NCI-H82 (cell line): ENCODE measurements at regions not wholly inside any gene's neighbourhood (a gene's known extent, or its start where the extent isn't known, plus 50 kb on each side); places are given as distances from the start of the nearest gene placed in this dataset.
A peak's percentile ranks its signal among the peaks of the same experiment; 100 is the strongest.

Experiments used
- DNase-seq: peaks from one replicate; lab custom pipeline; 2025; lab: John Stamatoyannopoulos, UW

DNA sequence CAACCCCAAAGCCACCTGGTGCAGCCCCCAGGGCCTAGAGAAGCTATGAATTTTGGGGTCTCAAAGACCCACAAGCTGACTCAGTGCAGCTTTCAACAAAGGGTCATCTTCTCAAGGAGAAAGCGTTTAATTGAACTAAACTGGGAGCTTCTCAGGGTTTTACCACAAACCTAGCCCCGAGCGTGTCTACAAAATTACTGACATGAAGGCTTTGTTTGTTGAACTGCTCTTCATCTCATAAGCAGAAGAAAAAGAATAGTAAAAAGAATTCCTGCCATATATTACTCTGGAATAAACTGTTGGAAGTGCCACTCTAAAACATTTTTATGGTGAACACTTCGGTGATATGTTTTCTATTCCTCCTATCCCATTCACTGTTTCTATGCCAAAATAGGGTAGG, 50.8 kb upstream of the INCENP start:
- no peak for DNase-seq

DNA sequence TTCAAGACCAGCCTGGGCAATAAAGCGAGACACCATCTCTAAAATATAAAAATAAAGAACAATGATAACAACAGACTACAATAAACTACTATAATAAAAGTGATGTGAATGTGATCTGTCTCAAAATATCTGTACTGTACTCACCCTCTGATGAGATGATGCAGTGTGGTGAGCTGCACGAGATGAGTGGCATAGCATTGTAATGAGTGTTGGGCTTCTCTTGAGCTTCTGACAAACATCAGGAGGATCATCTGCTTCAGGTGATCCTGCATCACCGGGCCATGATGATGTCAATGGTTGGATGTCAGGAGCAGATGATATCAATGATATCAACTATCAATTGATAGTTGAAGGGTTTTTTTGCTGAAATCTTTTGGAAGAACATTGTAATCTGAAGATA, 52.4 kb upstream of the INCENP start:
- no peak for DNase-seq

DNA sequence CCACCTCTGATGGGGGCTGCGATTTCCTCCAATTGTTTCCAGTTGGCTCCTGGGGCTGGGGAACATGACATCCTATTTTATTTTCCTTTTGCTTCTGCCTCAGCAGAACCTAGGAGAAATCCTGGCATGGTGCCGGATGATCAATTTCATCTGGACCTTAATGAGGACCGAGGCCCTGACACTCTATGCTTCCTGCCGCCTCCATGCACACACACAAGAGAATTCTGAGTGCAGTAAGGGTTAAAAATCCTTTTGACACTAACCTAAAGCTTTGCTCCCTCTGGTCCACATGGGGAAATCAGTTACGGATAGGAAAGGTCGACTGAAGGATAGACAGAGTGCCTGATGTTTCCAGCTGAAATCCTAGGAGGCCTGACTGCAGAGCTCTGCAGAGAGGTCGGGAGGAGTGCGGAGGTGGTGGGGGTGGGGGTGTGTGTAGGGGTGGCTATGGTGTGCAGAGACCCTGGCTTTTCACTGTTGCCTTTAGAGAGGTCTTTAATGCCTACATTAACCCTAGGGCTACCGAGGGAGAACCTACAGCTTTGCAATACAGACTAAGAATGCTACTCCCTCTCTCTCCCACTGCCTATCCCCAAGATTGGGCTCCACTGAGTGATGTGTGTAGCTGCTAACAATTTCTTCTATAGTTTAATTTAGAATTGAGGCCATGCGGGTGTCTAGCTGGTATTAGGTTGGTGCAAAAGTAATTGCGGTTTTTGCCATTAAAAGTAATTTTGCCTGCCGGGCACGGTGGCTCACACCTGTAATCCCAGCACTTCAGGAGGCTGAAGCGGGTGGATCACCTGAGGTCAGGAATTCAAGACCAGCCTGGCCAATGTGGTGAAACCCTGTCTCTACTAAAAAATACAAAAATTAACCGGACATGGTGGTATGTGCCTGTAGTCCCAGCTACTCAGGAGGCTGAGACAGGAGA, 53.6 kb upstream of the INCENP start:
- no peak for DNase-seq

DNA sequence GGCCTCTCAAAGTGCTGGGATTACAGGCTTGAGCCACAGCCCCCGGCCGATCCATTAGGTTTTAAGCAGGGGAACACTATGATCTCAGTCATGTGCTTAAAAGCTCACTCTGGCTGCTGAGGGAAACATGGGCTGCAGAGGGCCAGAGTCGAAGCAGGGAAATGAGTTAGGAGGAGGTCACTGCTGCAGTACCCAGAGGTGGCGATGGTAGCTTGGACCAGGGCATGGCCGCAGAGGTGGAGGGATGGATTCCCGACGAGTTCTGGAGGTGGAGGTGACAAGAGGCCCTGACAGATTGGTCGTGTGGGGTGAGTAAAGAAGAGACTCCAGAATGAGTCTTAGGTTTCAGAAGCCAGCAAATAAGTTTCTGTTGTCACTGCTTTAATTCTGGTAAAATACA, 54.4 kb upstream of the INCENP start:
- no peak for DNase-seq

DNA sequence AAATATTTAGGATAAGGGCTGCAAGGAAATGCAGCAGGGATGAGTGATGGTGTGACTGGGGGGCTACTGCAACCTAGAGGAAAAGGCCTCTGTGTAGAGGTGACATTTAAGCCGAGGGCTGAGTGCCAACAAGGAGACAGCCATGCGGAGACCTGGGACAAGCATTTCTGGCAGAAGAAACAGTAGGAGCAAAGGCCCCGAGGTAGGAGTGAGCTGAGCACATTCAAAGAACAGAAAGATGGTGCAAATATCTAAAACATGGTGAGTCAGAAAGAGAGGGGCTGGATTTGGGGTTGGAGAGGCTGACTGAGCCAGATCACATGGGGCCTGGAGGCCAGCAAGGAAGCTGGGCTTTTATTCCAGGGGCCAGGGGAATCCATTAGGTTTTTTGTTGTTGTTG, 55.1 kb upstream of the INCENP start:
- DNase-seq, result no peak

DNA sequence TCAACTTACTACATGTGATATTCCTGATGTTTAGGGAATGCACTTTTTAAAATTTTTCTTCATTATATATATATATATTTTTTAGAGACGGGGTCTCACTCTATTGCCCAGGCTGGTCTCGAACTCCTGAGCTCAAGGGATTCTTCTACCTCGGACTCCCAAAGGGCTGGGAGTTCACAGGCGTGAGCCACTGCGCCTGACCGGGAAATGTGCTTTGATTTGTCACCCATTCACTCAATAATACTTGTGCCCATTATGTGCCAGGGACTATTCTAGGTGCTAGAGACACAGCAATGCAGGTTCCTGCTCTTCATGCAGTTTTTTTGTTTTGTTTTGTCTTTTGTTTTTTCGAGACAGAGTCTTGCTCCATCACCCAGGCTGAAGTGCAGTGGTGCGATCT, 56.1 kb upstream of the INCENP start:
- no peak for DNase-seq

DNA sequence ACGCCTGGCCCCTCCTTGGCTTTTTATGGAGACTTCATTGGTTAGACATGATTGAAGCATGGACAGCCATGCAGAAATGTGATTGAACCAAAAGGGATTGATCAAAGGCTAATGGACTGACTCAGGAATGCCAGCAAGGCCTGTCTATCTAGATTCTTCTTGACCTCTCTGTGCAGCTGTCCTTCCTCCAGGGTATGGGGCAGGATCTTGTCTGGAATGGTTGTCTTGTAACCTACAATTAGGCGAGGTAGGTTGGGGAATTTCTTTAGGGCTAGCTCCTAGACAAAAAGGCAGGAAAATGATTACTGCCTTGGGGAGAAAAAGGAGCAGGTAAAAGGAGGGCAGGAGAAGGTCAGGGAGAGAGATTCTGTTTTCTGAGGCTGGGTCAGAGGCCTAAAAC, 59.6 kb upstream of the INCENP start:
- DNase-seq, result no peak

DNA sequence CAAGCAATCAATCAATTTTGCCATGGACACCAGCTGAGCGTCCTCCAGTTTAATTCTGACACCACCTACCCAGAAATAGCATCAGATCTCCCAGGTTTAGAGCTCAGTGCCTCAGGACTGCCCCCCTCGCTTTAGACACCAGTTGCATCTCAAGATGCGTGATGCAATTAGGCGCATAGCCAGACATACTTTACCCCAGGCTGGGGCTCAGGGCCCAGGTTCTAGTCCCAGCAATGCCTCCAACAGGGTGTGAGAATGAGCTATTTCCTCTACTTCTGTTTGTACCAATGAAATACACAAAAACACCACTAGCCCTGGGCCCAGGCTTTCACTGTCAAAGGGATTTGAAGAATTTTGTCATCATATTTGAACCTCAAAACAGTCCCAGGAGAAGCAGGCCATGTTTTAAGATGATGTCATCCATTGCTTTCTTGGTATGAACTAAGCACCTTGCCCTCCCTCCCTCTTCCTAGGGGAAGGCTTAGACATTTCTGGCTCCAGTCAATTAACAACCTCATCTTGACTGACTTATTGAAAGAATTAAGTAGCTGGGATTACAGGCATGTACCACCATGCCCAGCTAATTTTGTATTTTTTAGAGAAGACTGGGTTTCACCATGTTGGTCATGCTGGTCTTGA, 61.5 kb upstream of the INCENP start:
- no peak for DNase-seq

DNA sequence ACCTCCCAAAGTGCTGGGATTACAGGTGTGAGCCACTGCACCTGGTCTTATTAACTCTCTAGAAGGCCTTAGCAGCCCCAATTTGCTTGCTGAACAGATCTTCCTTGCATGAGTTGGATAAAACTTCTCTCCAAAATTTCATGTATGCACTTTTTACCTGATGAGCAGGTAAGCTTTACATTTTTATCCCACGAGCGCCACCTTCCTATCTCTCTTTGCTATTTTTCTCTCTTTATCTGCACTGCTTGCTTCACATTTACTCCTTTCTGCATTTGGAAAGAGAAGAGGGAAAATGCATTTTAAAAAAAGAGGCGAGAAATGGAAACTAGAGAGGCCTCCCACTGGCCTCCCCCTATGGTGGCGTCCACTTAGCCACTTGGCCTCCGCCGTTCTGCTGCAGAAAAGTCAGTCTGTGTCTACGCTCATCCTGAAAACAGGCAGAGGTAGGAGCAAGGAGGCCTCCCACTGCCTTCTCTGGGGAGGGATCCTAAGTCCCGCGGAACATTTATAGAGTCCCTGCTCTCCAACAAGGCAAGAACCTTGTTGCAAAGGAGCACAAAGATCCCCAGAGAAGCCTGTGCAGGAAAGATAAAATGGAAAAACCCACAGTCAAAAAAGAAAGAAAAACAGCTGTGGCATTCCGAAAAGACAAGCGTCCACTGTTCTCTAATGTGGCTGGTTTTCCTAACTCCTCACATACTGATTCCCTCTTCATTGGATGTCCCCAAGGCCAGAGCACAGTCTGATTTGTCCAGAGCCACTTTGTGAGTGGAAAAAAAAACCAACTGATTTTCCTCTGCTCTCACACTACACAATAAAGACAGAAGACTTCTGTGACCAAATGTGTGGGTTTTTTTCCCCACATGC, 62.2 kb upstream of the INCENP start:
- DNase-seq, result no peak

DNA sequence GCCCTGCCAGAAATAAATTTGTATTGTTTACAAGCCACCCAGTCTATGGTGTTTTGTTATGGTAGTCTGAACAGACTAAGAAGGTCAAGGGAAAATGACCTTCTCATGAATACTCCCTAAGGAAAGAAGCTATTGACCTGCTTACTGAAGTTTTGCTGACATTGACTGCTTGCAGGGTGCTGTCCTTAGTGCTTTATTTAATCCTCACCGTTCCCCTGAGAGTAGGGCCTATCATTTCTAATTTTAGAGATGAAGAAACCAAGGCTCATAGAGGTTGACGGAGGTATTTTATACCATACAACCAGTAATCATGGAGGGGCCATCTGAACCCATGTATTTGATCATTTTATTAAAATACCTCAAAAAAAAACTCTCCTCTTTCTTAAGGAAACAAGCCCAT, 66.7 kb upstream of the INCENP start:
- no peak for DNase-seq

DNA sequence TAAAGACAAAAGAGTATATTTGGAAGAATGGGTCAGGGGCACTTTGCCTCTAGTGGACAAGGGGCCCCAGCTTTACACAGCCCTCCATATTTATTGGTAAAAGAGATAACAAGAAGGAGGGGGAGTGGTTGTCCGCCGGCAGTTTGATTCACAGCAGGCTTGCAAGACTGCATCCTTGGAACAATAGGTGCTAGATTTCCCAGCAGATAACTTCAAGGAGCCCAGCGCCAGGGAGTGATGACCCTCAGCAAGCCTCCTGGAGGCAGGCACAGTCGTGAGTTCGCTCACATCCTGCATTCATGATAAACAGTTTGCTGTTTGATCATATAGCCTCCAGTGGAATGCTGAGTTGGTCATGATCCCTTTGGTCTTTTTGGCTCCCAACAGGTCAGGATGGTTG, 67.8 kb upstream of the INCENP start:
- DNase-seq, result no peak

DNA sequence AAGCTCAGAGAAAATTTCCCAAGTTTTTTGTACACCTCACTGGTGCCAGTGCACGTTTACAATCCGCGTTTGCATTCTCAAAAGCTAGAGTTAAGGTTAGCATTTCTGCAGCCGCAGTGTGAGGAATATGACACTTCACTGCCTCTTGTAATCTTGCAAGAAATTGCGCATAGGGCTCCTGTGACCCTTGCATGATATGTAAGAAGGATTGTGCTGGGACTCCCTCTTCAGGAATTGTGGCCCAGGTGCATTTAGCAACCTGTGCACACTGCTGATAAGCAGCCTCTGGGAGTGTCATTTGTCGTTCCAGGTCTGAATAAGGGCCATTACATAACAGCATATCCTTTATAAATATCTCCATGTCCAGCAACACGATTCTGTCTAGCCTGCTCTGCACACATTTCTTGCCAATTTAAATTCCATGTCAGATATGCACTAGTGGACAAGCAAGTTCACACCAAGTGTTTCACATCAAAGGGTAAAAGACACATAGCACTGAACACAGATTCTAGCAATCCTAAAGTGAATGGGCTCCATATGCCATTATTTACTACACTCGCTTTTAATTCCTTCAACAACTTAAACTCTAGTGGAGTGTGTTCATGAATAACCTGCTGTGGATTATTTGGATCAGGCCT, 69.2 kb upstream of the INCENP start:
- peak; percentile 22 for DNase-seq

DNA sequence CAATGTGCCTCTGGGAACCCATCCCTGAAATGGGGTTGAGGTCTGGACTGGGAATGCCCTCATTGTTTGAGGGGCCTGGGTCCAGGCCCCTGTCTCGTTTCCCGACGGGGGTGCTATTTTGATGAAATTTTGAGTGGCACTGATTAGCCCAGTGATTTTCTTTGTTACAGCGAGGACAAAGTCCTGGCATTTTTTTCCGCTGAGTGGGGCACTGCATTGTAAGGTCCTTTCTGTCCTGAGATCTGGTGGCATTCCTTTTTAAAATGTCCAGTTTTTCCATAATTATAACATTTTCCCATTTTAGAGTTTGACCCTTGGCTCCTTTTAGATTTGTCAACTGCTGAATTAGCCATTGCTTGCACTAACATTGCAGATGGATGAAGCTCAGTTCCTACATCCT, 69.7 kb upstream of the INCENP start:
- DNase-seq, result no peak

DNA sequence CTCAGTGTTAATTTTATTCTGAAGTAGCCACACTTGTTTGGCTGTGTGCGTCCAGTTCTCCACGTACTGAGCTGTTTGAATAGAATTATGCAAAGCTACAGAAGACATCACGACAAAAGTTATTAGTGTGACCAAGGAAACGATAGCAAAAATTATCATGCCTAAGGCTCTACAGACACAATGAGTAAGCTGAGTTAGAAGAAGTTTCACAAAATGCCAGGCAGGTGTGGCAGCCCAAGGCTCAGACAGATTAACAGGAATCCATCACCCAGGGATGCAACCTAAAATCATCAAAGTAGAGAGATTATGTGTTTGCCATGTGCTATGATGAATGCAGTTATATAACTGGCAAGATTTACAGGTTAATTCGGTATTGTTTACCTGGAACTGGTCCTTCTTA, 73.1 kb upstream of the INCENP start:
- DNase-seq, result no peak

DNA sequence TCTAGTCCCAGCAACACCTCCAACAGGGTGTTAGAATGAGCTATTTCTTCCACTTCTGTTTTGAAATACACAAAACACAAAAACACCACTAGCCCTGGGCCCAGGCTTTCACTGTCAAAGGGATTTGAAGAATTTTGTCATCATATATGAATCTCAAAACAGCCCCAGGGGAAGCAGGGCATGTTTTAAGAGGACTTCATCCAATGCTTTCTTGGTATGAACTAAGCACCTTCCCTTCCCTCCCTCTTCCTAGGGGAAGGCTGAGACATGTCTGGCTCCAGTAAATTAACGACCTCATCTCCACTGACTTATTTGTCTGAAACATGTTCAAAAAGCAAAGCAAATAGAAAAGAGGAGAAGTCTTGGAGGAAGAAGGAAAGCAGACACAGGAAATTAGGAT, 75.7 kb upstream of the INCENP start:
- DNase-seq, result no peak

DNA sequence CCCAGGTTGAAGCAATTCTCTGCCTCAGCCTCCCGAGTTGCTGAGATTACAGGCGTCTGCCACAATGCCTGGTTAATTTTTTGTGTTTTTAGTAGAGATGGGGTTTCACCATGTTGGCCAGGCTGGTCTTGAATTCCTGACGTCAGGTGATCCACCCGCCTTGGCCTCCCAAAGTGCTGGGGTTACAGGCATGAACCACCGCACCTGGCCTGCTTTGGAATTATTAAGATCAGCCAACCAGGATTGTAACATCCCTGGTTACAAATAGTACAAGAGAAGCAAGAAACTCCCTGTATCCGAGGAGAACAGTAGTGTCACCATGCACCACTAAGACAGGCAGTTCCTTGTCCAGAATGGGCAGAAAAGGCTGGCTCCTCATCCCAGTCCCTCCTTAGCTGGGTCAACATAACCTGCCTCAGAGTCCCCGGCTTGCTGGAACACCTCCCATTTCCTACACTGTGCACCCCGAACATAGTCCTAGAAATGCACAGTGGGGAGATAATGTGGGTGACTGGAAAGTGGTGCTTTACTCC, 77.2 kb upstream of the INCENP start:
- DNase-seq, result no peak

DNA sequence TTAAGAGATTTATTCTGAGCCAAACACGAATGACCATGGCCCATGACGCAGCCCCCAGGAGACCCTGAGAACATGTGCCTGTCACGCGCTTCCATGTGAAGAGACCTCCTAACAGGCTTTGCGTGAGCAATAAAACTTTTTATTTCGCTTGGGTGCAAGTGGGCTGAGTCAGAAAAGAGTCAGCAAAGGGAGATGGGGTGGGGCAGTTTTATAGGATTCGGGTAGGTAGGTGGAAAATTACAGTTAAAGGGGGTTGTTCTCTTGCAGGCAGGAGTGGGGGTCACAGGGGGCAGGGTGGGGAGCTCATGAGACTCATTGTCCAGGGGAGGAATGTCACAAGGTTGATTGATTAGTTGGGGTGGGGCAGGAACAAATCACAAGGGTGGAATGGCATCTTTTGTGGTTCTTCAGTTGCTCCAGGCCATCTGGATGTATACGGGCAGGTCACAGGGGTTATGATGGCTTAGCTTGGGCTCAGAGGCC, 77.2 kb upstream of the FTH1 start:
- no peak for DNase-seq

DNA sequence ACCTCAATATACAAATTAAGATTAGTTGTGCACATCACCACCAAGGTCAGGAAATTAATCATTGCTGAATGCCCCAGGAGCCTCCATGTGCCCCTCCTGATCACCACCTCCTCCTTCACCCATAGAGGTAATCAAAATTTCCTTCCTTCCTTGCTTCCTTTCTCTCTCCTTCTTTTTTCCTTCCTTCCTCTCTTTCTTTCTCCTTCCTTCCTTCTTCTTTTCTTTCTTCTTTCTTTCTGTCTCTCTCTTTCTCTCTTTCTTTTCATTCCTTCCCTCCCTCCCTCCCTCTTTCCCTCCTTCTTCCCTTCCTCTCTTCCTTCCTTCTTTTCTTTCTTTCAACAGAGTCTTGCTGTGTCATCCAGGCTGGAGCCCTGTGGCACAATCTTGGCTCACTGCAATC, 67.9 kb upstream of the FTH1 start:
- no peak for DNase-seq

DNA sequence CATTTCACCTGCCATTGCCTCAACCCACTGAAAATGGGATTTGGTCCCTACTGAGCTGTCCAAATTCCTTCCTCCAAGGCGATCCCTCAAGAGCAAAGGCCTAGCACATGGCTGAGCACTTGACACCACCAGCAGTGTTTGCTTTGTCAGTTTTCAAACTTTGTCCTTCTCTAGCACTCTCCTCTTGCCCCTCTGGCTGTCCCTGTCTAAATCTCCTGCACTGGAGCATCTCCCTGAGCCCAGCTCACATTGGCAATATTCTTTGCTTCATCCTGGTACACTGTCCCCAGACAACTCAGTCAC, 66.6 kb upstream of the FTH1 start:
- no peak for DNase-seq

DNA sequence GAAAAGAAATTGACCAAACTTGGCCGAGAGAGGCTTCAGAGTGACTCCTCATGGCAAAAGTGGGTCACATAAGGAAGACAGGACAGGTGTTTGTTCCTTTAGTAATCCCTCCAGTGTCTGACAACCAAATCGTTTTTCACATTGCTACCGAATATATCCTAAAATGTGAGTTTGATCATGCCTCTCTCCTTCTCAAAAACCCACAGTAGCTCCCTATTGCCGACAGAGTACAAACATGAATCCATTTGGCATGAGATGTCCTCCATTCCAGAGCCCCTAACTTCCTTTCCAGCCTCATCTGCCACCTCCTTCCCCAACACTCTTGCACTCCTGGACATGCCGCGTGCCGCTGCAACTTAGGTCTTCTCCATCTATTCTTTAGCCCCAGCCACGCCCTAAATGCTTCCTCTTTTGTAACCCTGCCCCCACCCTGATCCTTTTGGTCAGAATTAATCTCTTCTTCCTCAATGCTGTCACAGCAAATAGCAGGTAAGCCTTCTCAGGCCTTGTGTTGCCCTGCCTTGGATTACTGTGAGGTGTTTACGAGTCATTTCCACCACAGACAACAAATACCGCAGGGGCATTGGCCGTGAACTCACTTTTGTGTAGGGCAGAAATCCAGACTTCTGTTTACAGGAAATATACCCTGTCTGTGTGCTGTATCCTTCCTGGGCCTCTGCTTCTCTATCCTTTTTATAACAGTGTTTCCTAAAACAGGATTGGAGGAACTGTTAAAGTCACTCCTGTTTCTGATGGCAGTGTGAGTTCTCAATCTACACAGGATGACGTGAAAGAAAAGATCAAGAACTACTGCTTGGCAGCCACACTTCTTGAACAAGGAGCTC, 66.0 kb upstream of the FTH1 start:
- DNase-seq, result peak; percentile 15

DNA sequence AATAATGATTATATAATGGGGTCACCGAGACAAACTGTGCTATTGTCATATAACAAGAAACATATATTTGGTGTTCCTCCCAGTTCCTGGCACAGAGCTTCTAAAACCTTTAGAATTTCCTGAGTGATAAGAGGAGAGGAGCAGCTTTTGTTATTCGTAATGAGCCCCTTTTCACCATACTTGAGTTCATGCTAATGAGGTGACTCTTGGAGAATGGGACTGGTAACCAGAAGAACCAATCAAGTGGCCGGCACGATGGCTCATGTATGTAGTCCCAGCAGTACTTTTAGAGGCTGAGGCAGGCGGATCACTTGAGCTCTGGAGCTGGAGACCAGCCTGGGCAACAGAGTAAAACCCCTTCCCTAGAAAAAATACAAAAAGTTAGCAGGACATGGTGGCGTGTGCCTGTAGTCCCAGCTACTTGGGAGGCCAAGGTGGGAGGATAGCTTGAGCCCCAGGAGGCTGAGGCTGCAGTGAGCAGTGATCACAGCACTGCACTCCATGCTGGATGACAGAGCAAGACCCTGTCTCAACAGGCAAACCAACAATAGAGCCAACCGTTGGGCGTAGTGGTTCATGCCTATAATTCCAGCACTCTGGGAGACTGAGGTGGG, 62.7 kb upstream of the FTH1 start:
- DNase-seq, result no peak
